ENCODE measurements at regions not wholly inside any gene's neighbourhood (a gene's known extent, or its start where the extent isn't known, plus 50 kb on each side); places are given as distances from the start of the nearest gene placed in this dataset.

- TF ChIP-seq, protein P1, sequence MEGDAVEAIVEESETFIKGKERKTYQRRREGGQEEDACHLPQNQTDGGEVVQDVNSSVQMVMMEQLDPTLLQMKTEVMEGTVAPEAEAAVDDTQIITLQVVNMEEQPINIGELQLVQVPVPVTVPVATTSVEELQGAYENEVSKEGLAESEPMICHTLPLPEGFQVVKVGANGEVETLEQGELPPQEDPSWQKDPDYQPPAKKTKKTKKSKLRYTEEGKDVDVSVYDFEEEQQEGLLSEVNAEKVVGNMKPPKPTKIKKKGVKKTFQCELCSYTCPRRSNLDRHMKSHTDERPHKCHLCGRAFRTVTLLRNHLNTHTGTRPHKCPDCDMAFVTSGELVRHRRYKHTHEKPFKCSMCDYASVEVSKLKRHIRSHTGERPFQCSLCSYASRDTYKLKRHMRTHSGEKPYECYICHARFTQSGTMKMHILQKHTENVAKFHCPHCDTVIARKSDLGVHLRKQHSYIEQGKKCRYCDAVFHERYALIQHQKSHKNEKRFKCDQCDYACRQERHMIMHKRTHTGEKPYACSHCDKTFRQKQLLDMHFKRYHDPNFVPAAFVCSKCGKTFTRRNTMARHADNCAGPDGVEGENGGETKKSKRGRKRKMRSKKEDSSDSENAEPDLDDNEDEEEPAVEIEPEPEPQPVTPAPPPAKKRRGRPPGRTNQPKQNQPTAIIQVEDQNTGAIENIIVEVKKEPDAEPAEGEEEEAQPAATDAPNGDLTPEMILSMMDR (IDR thresholded peaks at IDR 0.05), result no peak
- H3K36me3 Mint-ChIP-seq (ENCODE audit: low read depth), result no peaks in the 10 kb centered on the region
- ChIA-PET CTCF (no interaction called here), POLR2A (no interaction called here)
- H3K27me3 Mint-ChIP-seq, result no peaks in the 10 kb centered on the region
- no peaks in the 10 kb centered on the region for H3K9me3 Mint-ChIP-seq
- H3K27ac Mint-ChIP-seq, result no peak overlapping the region
- no peak for DNase-seq
- ATAC-seq (ENCODE audit: low read depth), result no peak
- intact Hi-C loops (cut with micrococcal nuclease), result no loop called here
- H3K4me3 Mint-ChIP-seq, result no peak overlapping the region
- no peaks in the 10 kb centered on the region for H3K4me1 Mint-ChIP-seq
These were observed 1057.4 kb downstream of the EPHA7 start for GRCh38 chr6:92361990-92362389.

- DNase-seq (no peak), ATAC-seq (ENCODE audit: low read depth) (no peak)
- TF ChIP-seq, protein P1 (IDR thresholded peaks at IDR 0.05), result no peak
- ChIA-PET CTCF (no interaction called here), POLR2A (no interaction called here)
- no peaks in the 10 kb centered on the region for H3K36me3 Mint-ChIP-seq (ENCODE audit: low read depth)
- H3K27ac Mint-ChIP-seq, result no peak overlapping the region
- no peaks in the 10 kb centered on the region for H3K4me1 Mint-ChIP-seq
- H3K27me3 Mint-ChIP-seq, result no peaks in the 10 kb centered on the region
- no peak overlapping the region for H3K4me3 Mint-ChIP-seq
- no peaks in the 10 kb centered on the region for H3K9me3 Mint-ChIP-seq
- intact Hi-C loops (cut with micrococcal nuclease), result no loop called here
These were observed 1065.0 kb downstream of the EPHA7 start for GRCh38 chr6:92354270-92354829.

DNA sequence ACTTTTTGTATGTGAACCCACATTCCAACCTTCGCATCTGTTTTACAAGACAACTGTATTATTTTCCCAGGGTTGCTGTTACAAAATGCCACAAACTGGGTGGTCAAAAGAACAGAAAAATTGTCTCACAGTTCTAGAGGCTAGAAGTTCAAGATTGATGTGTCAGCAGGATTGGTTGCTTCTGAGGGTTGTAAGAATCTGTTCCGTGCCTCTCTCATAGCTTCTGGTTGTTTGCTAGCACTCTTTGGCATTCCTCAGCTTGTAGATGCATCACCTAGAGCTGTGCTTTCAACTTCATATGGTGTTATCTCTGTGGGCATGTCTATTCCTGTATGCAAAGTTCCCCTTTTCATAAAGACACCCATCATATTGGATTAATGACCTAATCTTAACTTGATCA, 1067.2 kb downstream of the EPHA7 start:
- Mint-ChIP-seq H3K4me3 (no peak overlapping the region), H3K9me3 (no peaks in the 10 kb centered on the region), H3K4me1 (no peaks in the 10 kb centered on the region), H3K27ac (no peak overlapping the region), H3K27me3 (no peaks in the 10 kb centered on the region), H3K36me3 (ENCODE audit: low read depth) (no peaks in the 10 kb centered on the region)
- TF ChIP-seq, protein P1 (IDR thresholded peaks at IDR 0.05), result no peak
- DNase-seq (no peak), ATAC-seq (ENCODE audit: low read depth) (no peak)
- intact Hi-C loops (cut with micrococcal nuclease), result no loop called here
- CTCF ChIA-PET, result no interaction called here
- POLR2A ChIA-PET, result no interaction called here

DNA sequence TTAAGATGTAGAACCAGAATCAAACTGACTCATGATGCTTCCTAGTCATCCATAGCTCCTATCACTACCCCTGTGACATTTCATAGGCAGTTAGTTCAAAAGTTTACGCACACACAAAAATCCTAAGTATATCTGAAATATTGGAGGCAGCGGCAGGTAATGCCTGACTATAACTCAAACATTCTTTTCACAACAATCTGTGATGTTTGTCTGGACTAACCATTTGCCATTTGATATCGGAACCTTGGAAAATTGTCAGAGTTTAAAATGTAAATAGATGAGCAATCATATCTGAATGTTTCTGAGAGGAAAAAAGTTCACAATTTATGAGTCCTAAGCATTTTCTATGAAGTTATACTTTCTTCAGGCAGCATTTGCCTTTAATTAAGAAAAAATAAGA, 1078.2 kb downstream of the EPHA7 start:
- intact Hi-C loops (cut with micrococcal nuclease), result no loop called here
- Mint-ChIP-seq H3K27ac (no peak overlapping the region), H3K27me3 (no peaks in the 10 kb centered on the region), H3K9me3 (no peaks in the 10 kb centered on the region), H3K4me1 (no peaks in the 10 kb centered on the region), H3K4me3 (no peak overlapping the region), H3K36me3 (ENCODE audit: low read depth) (no peaks in the 10 kb centered on the region)
- POLR2A ChIA-PET, result no interaction called here
- CTCF ChIA-PET, result no interaction called here
- ATAC-seq (ENCODE audit: low read depth) (no peak), DNase-seq (no peak)
- TF ChIP-seq, protein P1 (IDR thresholded peaks at IDR 0.05), result no peak

- Mint-ChIP-seq H3K4me1 (no peaks in the 10 kb centered on the region), H3K4me3 (no peak overlapping the region), H3K36me3 (ENCODE audit: low read depth) (no peaks in the 10 kb centered on the region), H3K27me3 (no peaks in the 10 kb centered on the region), H3K27ac (no peak overlapping the region), H3K9me3 (no peaks in the 10 kb centered on the region)
- TF ChIP-seq, protein P1 (IDR thresholded peaks at IDR 0.05), result no peak
- DNase-seq (no peak), ATAC-seq (ENCODE audit: low read depth) (no peak)
- ChIA-PET POLR2A (no interaction called here), CTCF (no interaction called here)
- intact Hi-C loops (cut with micrococcal nuclease), result no loop called here
These were observed 1079.3 kb downstream of the EPHA7 start for GRCh38 chr6:92339936-92340640.

Data from activated B cell treated with CpG ODN at 0.5 μM for 24 hours (primary cell).